Fibroblast of lung (primary cell): ENCODE measurements at regions not wholly inside any gene's neighbourhood (a gene's known extent, or its start where the extent isn't known, plus 50 kb on each side); places are given as distances from the start of the nearest gene placed in this dataset.

ENCODE experiments used
- CTCF ChIP-seq, 2 donors: IDR thresholded peaks in 1 of 2; conservative IDR thresholded peaks in 1 of 2; 1 replicate in 1 of 2; 2 replicates in 1 of 2; pipeline ENCODE4 v1.5.1; 2011 to 2012; ENCODE audit warnings: low read length in 2 of 2, control low read depth in 1 of 2, inconsistent platforms in 1 of 2, low read depth in 1 of 2, mild to moderate bottlenecking in 1 of 2
- EZH2 ChIP-seq: IDR thresholded peaks from 2 replicates; pipeline ENCODE4 v1.5.1; 2012; ENCODE audit warnings: low read length, control low read depth, mild to moderate bottlenecking; ENCODE audit errors: missing control alignments

GRCh38 chr21:10466200-10466599 is 55.2 kb upstream of the TPTE start:
- TF ChIP-seq CTCF (conservative IDR thresholded peaks at IDR 0.05 in 1 of 2, IDR thresholded peaks at IDR 0.05 in 1 of 2; ENCODE audit: low read depth in 1 of 2, low read length in 2 of 2) (no peak), EZH2 (no peak)
